PC-9 (cell line): ENCODE measurements at regions not wholly inside any gene's neighbourhood (a gene's known extent, or its start where the extent isn't known, plus 50 kb on each side); places are given as distances from the start of the nearest gene placed in this dataset.

Experiments
- CTCF ChIP-seq: fragments of 200-600 bp; sonication (generic); conservative IDR thresholded peaks from 2 replicates; pipeline ENCODE4 v1.6.1; 2017; ENCODE audit warnings: mixed run types, antibody characterized with exemption, mild to moderate bottlenecking, moderate library complexity
- EZH2 ChIP-seq: fragments of 200-600 bp; sonication (generic); IDR thresholded peaks from 2 replicates; pipeline ENCODE4 v1.8.0; 2017; ENCODE audit warnings: antibody characterized with exemption, low read depth

GRCh38 chr18:79587779-79588635 lies 91.6 kb upstream of the CTDP1 start:
- TF ChIP-seq CTCF (no peak), EZH2 (no peak)
